ENCODE measurements at regions not wholly inside any gene's neighbourhood (a gene's known extent, or its start where the extent isn't known, plus 50 kb on each side); places are given as distances from the start of the nearest gene placed in this dataset.

- Histone ChIP-seq H3K27ac (no peak overlapping the region), H3K36me3 (ENCODE audit: insufficient read depth, low read length) (no peaks in the 10 kb centered on the region), H3K9ac (ENCODE audit: insufficient read length) (no peak overlapping the region), H3K9me3 (ENCODE audit: low read depth, low read length) (no peaks in the 10 kb centered on the region), H3K4me3 (no peak overlapping the region)
- no peak for DNase-seq (ENCODE audit: low read depth, low spot score)
- TF ChIP-seq POLR2AphosphoS5 (IDR thresholded peaks at IDR 0.05; ENCODE audit: borderline replicate concordance, low read depth, low read length) (no peak), EZH2 (IDR thresholded peaks at IDR 0.05) (no peak), FOXP2 (optimal IDR thresholded peaks at IDR 0.05; ENCODE audit: control extremely low read depth, extremely low read length, insufficient read depth) (no peak)
Measured at GRCh38 chr3:190173426-190173825, 52.7 kb upstream of the P3H2 start.

GRCh38 chr3:190172751-190173150 lies 52.1 kb upstream of the P3H2 start:
- TF ChIP-seq POLR2AphosphoS5 (IDR thresholded peaks at IDR 0.05; ENCODE audit: borderline replicate concordance, low read depth, low read length) (no peak), EZH2 (IDR thresholded peaks at IDR 0.05) (no peak), FOXP2 (optimal IDR thresholded peaks at IDR 0.05; ENCODE audit: control extremely low read depth, extremely low read length, insufficient read depth) (no peak)
- Histone ChIP-seq H3K9me3 (ENCODE audit: low read depth, low read length) (no peaks in the 10 kb centered on the region), H3K36me3 (ENCODE audit: insufficient read depth, low read length) (no peaks in the 10 kb centered on the region), H3K9ac (ENCODE audit: insufficient read length) (no peak overlapping the region), H3K4me3 (no peak overlapping the region), H3K27ac (no peak overlapping the region)
- DNase-seq (ENCODE audit: low read depth, low spot score): no peak

All from SK-N-MC (cell line).